Panc1 (cell line): ENCODE measurements at regions not wholly inside any gene's neighbourhood (a gene's known extent, or its start where the extent isn't known, plus 50 kb on each side); places are given as distances from the start of the nearest gene placed in this dataset.

ENCODE experiments used
- ATAC-seq: fragments of 200-7000 bp; cut with Tn5 transposase; 2 replicates; pipeline ENCODE4 v1.9.1; 2020; ENCODE audit warnings: mild to moderate bottlenecking, moderate library complexity
- BruUV-seq: library from RNA; stranded (reverse); fragments of 400-500 nt; replicated peaks from 2 replicates; lab custom pipeline; 2021; lab: Mats Ljungman, UMichigan
- CTCF ChIA-PET: fragments of 300-600 bp; sonication (Branson Sonifier 250); formaldehyde crosslinking; loops from one replicate; lab custom pipeline; 2022; ENCODE audit warnings: antibody characterized with exemption; lab: Charles Lee
- POLR2A ChIA-PET: fragments of 300-600 bp; sonication (Branson Sonifier 250); formaldehyde crosslinking; loops from one replicate; lab custom pipeline; 2022; ENCODE audit warnings: antibody characterized with exemption; lab: Charles Lee
- DNase-seq: peaks from one replicate; pipeline ENCODE4 v3.0.0-alpha.2; 2010; ENCODE audit warnings: low read depth, low spot score
- H3K27ac ChIP-seq: 2 replicates; pipeline ENCODE4 v1.5.1; 2011; ENCODE audit warnings: mild to moderate bottlenecking, low read length, inconsistent platforms
- H3K27me3 ChIP-seq: fragments of 200-500 bp; sonication (Bioruptor generic); 2 replicates; pipeline ENCODE4 v1.6.0; 2014; ENCODE audit warnings: low read length, inconsistent platforms; ENCODE audit not compliant: control insufficient read depth, insufficient read depth
- H3K36me3 ChIP-seq: fragments of 200-500 bp; sonication (Bioruptor generic); 2 replicates; pipeline ENCODE4 v1.5.1; 2014; ENCODE audit warnings: inconsistent platforms, mild to moderate bottlenecking, low read length, moderate library complexity; ENCODE audit not compliant: control insufficient read depth, insufficient read depth
- H3K4me1 ChIP-seq: 2 replicates; pipeline ENCODE4 v1.5.1; 2011; ENCODE audit warnings: inconsistent platforms, mild to moderate bottlenecking, low read length, moderate library complexity; ENCODE audit not compliant: control insufficient read depth, insufficient read depth
- H3K4me3 ChIP-seq, 2 experiments: 2 replicates each; pipeline ENCODE4 v1.5.1; 2011 to 2012; ENCODE audit warnings: low read depth in 2 of 2, low read length in 2 of 2, mild to moderate bottlenecking in 2 of 2, inconsistent platforms in 1 of 2, moderate library complexity in 1 of 2
- H3K9me3 ChIP-seq: fragments of 200-500 bp; sonication (Bioruptor generic); 2 replicates; pipeline ENCODE4 v1.5.1; 2014; ENCODE audit warnings: low read depth, mild to moderate bottlenecking, inconsistent platforms, low read length, moderate library complexity; ENCODE audit not compliant: control insufficient read depth, insufficient read depth
- POLR2AphosphoS5 ChIP-seq: IDR thresholded peaks from 2 replicates; pipeline ENCODE4 v1.6.1; 2012; ENCODE audit warnings: mild to moderate bottlenecking, low read depth, low read length, moderate library complexity
- SIN3A ChIP-seq: IDR thresholded peaks from 2 replicates; pipeline ENCODE4 v1.6.1; 2012; ENCODE audit warnings: low read depth, mild to moderate bottlenecking, low read length, moderate library complexity, borderline replicate concordance; ENCODE audit not compliant: insufficient read depth
- TCF7L2 ChIP-seq: IDR thresholded peaks from 2 replicates; pipeline ENCODE4 v1.6.1; 2011; ENCODE audit warnings: mild to moderate bottlenecking, low read depth, low read length, inconsistent platforms
- in situ Hi-C: cut with HindIII; loops from 2 replicates; pipeline ENCODE4 v1.10.0; 2016; ENCODE audit warnings: low sequenced_read_pairs, low pct_unique_long_range_greater_than_20kb
- intact Hi-C: fragments of 100-400 bp; cut with micrococcal nuclease; formaldehyde crosslinking; loops from one replicate; pipeline ENCODE4 v1.10.0; 2022; ENCODE audit not compliant: unreplicated experiment
- TF ChIP-seq, protein P1 (sequence below), 2 experiments: IDR thresholded peaks; 2 replicates each; pipeline ENCODE4 v1.6.1; 2011 to 2012; ENCODE audit warnings: low read depth in 2 of 2, control low read depth in 1 of 2, low read length in 1 of 2, mild to moderate bottlenecking in 1 of 2, moderate library complexity in 1 of 2; ENCODE audit not compliant: insufficient read depth in 1 of 2
- TF ChIP-seq, protein P2 (sequence below): fragments of 450-650 bp; IDR thresholded peaks from 2 replicates; pipeline ENCODE4 v1.5.1; 2017; ENCODE audit warnings: mild to moderate bottlenecking

- CTCF ChIA-PET, result no interaction called here
- POLR2A ChIA-PET, result no interaction called here
- no peak for DNase-seq
- BruUV-seq, result no TSS peak
- ATAC-seq, result no peak
- intact Hi-C loops, result no loop called here
- in situ Hi-C loops, result no loop called here
- Histone ChIP-seq H3K27ac (no peak overlapping the region), H3K27me3 (no peaks in the 10 kb centered on the region), H3K9me3 (no peaks in the 10 kb centered on the region), H3K4me3 (no peak overlapping the region), H3K36me3 (no peaks in the 10 kb centered on the region), H3K4me1 (no peaks in the 10 kb centered on the region)
- TF ChIP-seq, protein P1, sequence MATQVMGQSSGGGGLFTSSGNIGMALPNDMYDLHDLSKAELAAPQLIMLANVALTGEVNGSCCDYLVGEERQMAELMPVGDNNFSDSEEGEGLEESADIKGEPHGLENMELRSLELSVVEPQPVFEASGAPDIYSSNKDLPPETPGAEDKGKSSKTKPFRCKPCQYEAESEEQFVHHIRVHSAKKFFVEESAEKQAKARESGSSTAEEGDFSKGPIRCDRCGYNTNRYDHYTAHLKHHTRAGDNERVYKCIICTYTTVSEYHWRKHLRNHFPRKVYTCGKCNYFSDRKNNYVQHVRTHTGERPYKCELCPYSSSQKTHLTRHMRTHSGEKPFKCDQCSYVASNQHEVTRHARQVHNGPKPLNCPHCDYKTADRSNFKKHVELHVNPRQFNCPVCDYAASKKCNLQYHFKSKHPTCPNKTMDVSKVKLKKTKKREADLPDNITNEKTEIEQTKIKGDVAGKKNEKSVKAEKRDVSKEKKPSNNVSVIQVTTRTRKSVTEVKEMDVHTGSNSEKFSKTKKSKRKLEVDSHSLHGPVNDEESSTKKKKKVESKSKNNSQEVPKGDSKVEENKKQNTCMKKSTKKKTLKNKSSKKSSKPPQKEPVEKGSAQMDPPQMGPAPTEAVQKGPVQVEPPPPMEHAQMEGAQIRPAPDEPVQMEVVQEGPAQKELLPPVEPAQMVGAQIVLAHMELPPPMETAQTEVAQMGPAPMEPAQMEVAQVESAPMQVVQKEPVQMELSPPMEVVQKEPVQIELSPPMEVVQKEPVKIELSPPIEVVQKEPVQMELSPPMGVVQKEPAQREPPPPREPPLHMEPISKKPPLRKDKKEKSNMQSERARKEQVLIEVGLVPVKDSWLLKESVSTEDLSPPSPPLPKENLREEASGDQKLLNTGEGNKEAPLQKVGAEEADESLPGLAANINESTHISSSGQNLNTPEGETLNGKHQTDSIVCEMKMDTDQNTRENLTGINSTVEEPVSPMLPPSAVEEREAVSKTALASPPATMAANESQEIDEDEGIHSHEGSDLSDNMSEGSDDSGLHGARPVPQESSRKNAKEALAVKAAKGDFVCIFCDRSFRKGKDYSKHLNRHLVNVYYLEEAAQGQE (IDR thresholded peaks at IDR 0.05; ENCODE audit: insufficient read depth in 1 of 2, low read depth in 2 of 2, low read length in 1 of 2), result no peak
- TF ChIP-seq POLR2AphosphoS5, result no peak
- TF ChIP-seq, protein P2, sequence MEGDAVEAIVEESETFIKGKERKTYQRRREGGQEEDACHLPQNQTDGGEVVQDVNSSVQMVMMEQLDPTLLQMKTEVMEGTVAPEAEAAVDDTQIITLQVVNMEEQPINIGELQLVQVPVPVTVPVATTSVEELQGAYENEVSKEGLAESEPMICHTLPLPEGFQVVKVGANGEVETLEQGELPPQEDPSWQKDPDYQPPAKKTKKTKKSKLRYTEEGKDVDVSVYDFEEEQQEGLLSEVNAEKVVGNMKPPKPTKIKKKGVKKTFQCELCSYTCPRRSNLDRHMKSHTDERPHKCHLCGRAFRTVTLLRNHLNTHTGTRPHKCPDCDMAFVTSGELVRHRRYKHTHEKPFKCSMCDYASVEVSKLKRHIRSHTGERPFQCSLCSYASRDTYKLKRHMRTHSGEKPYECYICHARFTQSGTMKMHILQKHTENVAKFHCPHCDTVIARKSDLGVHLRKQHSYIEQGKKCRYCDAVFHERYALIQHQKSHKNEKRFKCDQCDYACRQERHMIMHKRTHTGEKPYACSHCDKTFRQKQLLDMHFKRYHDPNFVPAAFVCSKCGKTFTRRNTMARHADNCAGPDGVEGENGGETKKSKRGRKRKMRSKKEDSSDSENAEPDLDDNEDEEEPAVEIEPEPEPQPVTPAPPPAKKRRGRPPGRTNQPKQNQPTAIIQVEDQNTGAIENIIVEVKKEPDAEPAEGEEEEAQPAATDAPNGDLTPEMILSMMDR, result no peak
- TF ChIP-seq SIN3A, result no peak
- TF ChIP-seq TCF7L2, result no peak
These were observed 373.0 kb upstream of the ESRRG start for GRCh38 chr1:217096200-217096599.

GRCh38 chr1:217095050-217095622 lies 371.9 kb upstream of the ESRRG start:
- no peak overlapping the region for H3K4me3 ChIP-seq
- no peaks in the 10 kb centered on the region for H3K9me3 ChIP-seq
- CTCF ChIA-PET, result no interaction called here
- no TSS peak for BruUV-seq
- no peaks in the 10 kb centered on the region for H3K36me3 ChIP-seq
- TF ChIP-seq POLR2AphosphoS5 (no peak), TCF7L2 (no peak), SIN3A (no peak)
- TF ChIP-seq, protein P2, result no peak
- TF ChIP-seq, protein P1 (IDR thresholded peaks at IDR 0.05; ENCODE audit: insufficient read depth in 1 of 2, low read depth in 2 of 2, low read length in 1 of 2), result no peak
- no peak overlapping the region for H3K27ac ChIP-seq
- no peak for ATAC-seq
- no peaks in the 10 kb centered on the region for H3K4me1 ChIP-seq
- POLR2A ChIA-PET, result no interaction called here
- in situ Hi-C loops, result no loop called here
- no peaks in the 10 kb centered on the region for H3K27me3 ChIP-seq
- intact Hi-C loops, result no loop called here
- no peak for DNase-seq
